HEK293 (cell line): ENCODE measurements at regions not wholly inside any gene's neighbourhood (a gene's known extent, or its start where the extent isn't known, plus 50 kb on each side); places are given as distances from the start of the nearest gene placed in this dataset.

ENCODE experiments used
- CTCF ChIA-PET: fragments of 350-600 bp; formaldehyde crosslinking; extraction: SDS; loops from one replicate; lab custom pipeline; 2021; ENCODE audit warnings: antibody characterized with exemption; lab: Yijun Ruan, JAX
- POLR2A ChIA-PET: fragments of 300-600 bp; formaldehyde crosslinking; extraction: SDS; loops from one replicate; lab custom pipeline; 2020; ENCODE audit warnings: antibody characterized with exemption, inconsistent platforms; lab: Yijun Ruan, JAX
- H3K27ac ChIP-seq: fragments of 200-500 bp; sonication (Bioruptor generic); 2 replicates; pipeline ENCODE4 v1.5.1; 2014; ENCODE audit warnings: low read depth, low read length, control low read depth, inconsistent platforms; ENCODE audit errors: extremely low read depth
- H3K36me3 ChIP-seq, 2 experiments: fragments of 200-500 bp in 1 of 2; sonication (Bioruptor generic) in 1 of 2; 1 replicate in 1 of 2; 2 replicates in 1 of 2; pipeline ENCODE4 v1.5.1; 2014 to 2017; ENCODE audit warnings: inconsistent platforms in 2 of 2, low read length in 2 of 2; ENCODE audit not compliant: control insufficient read depth in 2 of 2, insufficient read depth in 1 of 2
- H3K4me1 ChIP-seq: fragments of 200-500 bp; sonication (Bioruptor generic); 2 replicates; pipeline ENCODE4 v1.5.1; 2014; ENCODE audit warnings: mild to moderate bottlenecking, low read length, inconsistent platforms; ENCODE audit not compliant: control insufficient read depth, insufficient read depth
- H3K4me3 ChIP-seq: 2 replicates; pipeline ENCODE4 v1.5.1; 2011; ENCODE audit warnings: low read depth, mild to moderate bottlenecking, control low read depth, low read length, moderate library complexity
- H3K9me3 ChIP-seq: fragments of 200-500 bp; sonication (Bioruptor generic); 2 replicates; pipeline ENCODE4 v1.5.1; 2014; ENCODE audit warnings: low read depth, low read length, inconsistent platforms; ENCODE audit not compliant: control insufficient read depth, insufficient read depth
- HOXC10 ChIP-seq: sonication (generic); formaldehyde crosslinking; IDR thresholded peaks from 2 replicates; pipeline ENCODE4 v1.8.1; 2023; ENCODE audit warnings: mild to moderate bottlenecking, missing genetic modification reagents
- REPIN1 ChIP-seq: fragments of 450-650 bp; formaldehyde crosslinking; IDR thresholded peaks from 2 replicates; pipeline ENCODE4 v1.5.1; 2017; ENCODE audit warnings: missing biosample characterization, missing genetic modification characterization, low read depth
- TCF7L2 ChIP-seq: IDR thresholded peaks from 2 replicates; pipeline ENCODE4 v1.6.1; 2011; ENCODE audit warnings: low read depth, mild to moderate bottlenecking, inconsistent platforms, low read length, moderate library complexity, borderline replicate concordance
- ZBTB1 ChIP-seq: fragments of 450-650 bp; formaldehyde crosslinking; IDR thresholded peaks from 2 replicates; pipeline ENCODE4 v1.5.1; 2016; ENCODE audit warnings: missing biosample characterization, missing genetic modification characterization
- ZBTB48 ChIP-seq: fragments of 450-650 bp; formaldehyde crosslinking; IDR thresholded peaks from 2 replicates; pipeline ENCODE4 v1.5.1; 2016; ENCODE audit warnings: missing biosample characterization, missing genetic modification characterization
- ZNF155 ChIP-seq: fragments of 450-650 bp; formaldehyde crosslinking; IDR thresholded peaks from 2 replicates; pipeline ENCODE4 v1.5.1; 2016; ENCODE audit warnings: missing biosample characterization, missing genetic modification characterization
- ZNF169 ChIP-seq: fragments of 450-650 bp; formaldehyde crosslinking; IDR thresholded peaks from 2 replicates; pipeline ENCODE4 v1.5.1; 2016; ENCODE audit warnings: missing biosample characterization, missing genetic modification characterization
- ZNF214 ChIP-seq: fragments of 450-650 bp; formaldehyde crosslinking; IDR thresholded peaks from 2 replicates; pipeline ENCODE4 v1.5.1; 2017; ENCODE audit warnings: missing biosample characterization, mild to moderate bottlenecking, missing genetic modification characterization, borderline replicate concordance
- ZNF341 ChIP-seq: fragments of 450-650 bp; formaldehyde crosslinking; IDR thresholded peaks from 2 replicates; pipeline ENCODE4; 2016; ENCODE audit warnings: low read depth, missing biosample characterization, missing genetic modification characterization
- ZNF416 ChIP-seq: fragments of 450-650 bp; formaldehyde crosslinking; IDR thresholded peaks from 2 replicates; pipeline ENCODE4 v1.5.1; 2016; ENCODE audit warnings: missing biosample characterization, missing genetic modification characterization
- ZNF48 ChIP-seq: fragments of 450-650 bp; formaldehyde crosslinking; IDR thresholded peaks from 2 replicates; pipeline ENCODE4 v1.5.1; 2016; ENCODE audit warnings: missing biosample characterization, missing genetic modification characterization
- ZNF501 ChIP-seq: fragments of 450-650 bp; formaldehyde crosslinking; IDR thresholded peaks from 2 replicates; pipeline ENCODE4 v1.5.1; 2016; ENCODE audit warnings: missing biosample characterization, missing genetic modification characterization
- ZNF560 ChIP-seq: fragments of 450-650 bp; formaldehyde crosslinking; IDR thresholded peaks from 2 replicates; pipeline ENCODE4 v1.5.1; 2017; ENCODE audit warnings: missing biosample characterization, missing genetic modification characterization, borderline replicate concordance
- ZNF561 ChIP-seq: fragments of 450-650 bp; IDR thresholded peaks from 2 replicates; pipeline ENCODE4 v1.5.1; 2018; ENCODE audit warnings: missing biosample characterization, missing genetic modification characterization, borderline replicate concordance
- ZNF701 ChIP-seq: fragments of 450-650 bp; formaldehyde crosslinking; IDR thresholded peaks from 2 replicates; pipeline ENCODE4 v1.5.1; 2016; ENCODE audit warnings: missing biosample characterization, missing genetic modification characterization
- ZNF747 ChIP-seq: fragments of 450-650 bp; formaldehyde crosslinking; IDR thresholded peaks from 2 replicates; pipeline ENCODE4 v1.5.1; 2016; ENCODE audit warnings: missing biosample characterization, missing genetic modification characterization
- ZNF837 ChIP-seq: fragments of 450-650 bp; formaldehyde crosslinking; IDR thresholded peaks from 2 replicates; pipeline ENCODE4 v1.5.1; 2016; ENCODE audit warnings: missing biosample characterization, missing genetic modification characterization
- ZSCAN23 ChIP-seq: fragments of 450-650 bp; formaldehyde crosslinking; IDR thresholded peaks from 2 replicates; pipeline ENCODE4 v1.5.1; 2016; ENCODE audit warnings: missing biosample characterization, missing genetic modification characterization
- ZXDB ChIP-seq: fragments of 450-650 bp; formaldehyde crosslinking; IDR thresholded peaks from 2 replicates; pipeline ENCODE4 v1.5.1; 2016; ENCODE audit warnings: missing biosample characterization, missing genetic modification characterization
- TF ChIP-seq, protein P1 (sequence below): fragments of 450-650 bp; formaldehyde crosslinking; IDR thresholded peaks from 2 replicates; pipeline ENCODE4 v1.5.1; 2016; ENCODE audit warnings: missing biosample characterization, missing genetic modification characterization
- TF ChIP-seq, protein P2 (sequence below): fragments of 450-650 bp; formaldehyde crosslinking; IDR thresholded peaks from 2 replicates; pipeline ENCODE4 v1.5.1; 2017; ENCODE audit warnings: missing biosample characterization, missing genetic modification characterization
- TF ChIP-seq, protein P3 (sequence below): fragments of 450-650 bp; formaldehyde crosslinking; IDR thresholded peaks from 2 replicates; pipeline ENCODE4 v1.5.1; 2016; ENCODE audit warnings: missing biosample characterization, missing genetic modification characterization

- POLR2A ChIA-PET, result no interaction called here
- H3K27ac ChIP-seq, result no peak overlapping the region
- H3K4me1 ChIP-seq, result no peaks in the 10 kb centered on the region
- no peaks in the 10 kb centered on the region for H3K9me3 ChIP-seq
- CTCF ChIA-PET, result interaction anchor here (0.6 kb wide), 1 partner anchor 50 kb away, joined by 3 read pairs; no protein-coding TSS in a partner anchor
- TF ChIP-seq ZNF837 (tag by site-specific recombination) (no peak), ZBTB1 (tag by site-specific recombination) (no peak), ZNF214 (tag by site-specific recombination) (no peak)
- TF ChIP-seq, all 188 proteins: peak for 0
- no peaks in the 10 kb centered on the region for H3K36me3 ChIP-seq
- no peak overlapping the region for H3K4me3 ChIP-seq
These were observed 179.0 kb downstream of the BEND2 start for GRCh38 chrX:18041656-18042055.

GRCh38 chrX:18039023-18039422, 177.9 kb upstream of the RAI2 start:
- H3K9me3 ChIP-seq, result no peaks in the 10 kb centered on the region
- no peak overlapping the region for H3K27ac ChIP-seq
- no peaks in the 10 kb centered on the region for H3K4me1 ChIP-seq
- no peaks in the 10 kb centered on the region for H3K36me3 ChIP-seq
- TF ChIP-seq, protein P1, sequence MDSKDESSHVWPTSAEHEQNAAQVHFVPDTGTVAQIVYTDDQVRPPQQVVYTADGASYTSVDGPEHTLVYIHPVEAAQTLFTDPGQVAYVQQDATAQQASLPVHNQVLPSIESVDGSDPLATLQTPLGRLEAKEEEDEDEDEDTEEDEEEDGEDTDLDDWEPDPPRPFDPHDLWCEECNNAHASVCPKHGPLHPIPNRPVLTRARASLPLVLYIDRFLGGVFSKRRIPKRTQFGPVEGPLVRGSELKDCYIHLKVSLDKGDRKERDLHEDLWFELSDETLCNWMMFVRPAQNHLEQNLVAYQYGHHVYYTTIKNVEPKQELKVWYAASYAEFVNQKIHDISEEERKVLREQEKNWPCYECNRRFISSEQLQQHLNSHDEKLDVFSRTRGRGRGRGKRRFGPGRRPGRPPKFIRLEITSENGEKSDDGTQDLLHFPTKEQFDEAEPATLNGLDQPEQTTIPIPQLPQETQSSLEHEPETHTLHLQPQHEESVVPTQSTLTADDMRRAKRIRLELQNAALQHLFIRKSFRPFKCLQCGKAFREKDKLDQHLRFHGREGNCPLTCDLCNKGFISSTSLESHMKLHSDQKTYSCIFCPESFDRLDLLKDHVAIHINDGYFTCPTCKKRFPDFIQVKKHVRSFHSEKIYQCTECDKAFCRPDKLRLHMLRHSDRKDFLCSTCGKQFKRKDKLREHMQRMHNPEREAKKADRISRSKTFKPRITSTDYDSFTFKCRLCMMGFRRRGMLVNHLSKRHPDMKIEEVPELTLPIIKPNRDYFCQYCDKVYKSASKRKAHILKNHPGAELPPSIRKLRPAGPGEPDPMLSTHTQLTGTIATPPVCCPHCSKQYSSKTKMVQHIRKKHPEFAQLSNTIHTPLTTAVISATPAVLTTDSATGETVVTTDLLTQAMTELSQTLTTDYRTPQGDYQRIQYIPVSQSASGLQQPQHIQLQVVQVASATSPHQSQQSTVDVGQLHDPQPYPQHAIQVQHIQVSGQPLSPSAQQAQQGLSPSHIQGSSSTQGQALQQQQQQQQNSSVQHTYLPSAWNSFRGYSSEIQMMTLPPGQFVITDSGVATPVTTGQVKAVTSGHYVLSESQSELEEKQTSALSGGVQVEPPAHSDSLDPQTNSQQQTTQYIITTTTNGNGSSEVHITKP (tag by site-specific recombination), result no peak
- TF ChIP-seq TCF7L2 (no peak), ZNF561 (tag by site-specific recombination) (no peak), ZNF560 (tag by site-specific recombination) (no peak), ZSCAN23 (tag by site-specific recombination) (no peak), ZBTB48 (tag by site-specific recombination) (no peak), ZNF501 (tag by site-specific recombination) (no peak), ZNF416 (no peak)
- H3K4me3 ChIP-seq, result no peak overlapping the region
- POLR2A ChIA-PET, result no interaction called here
- CTCF ChIA-PET, result interaction anchor here (0.6 to 1.0 kb wide), 2 partner anchors 22 to 205 kb away, joined by 3 read pairs; no protein-coding TSS in a partner anchor

GRCh38 chrX:18036394-18036793, 175.3 kb upstream of the RAI2 start:
- TF ChIP-seq ZNF701 (tag by site-specific recombination) (no peak), ZNF169 (no peak), REPIN1 (tag by site-specific recombination) (no peak), ZNF155 (no peak)
- H3K4me3 ChIP-seq, result no peak overlapping the region
- H3K27ac ChIP-seq, result no peak overlapping the region
- H3K36me3 ChIP-seq, result no peaks in the 10 kb centered on the region
- ChIA-PET CTCF (no interaction called here), POLR2A (no interaction called here)
- H3K9me3 ChIP-seq, result no peaks in the 10 kb centered on the region
- H3K4me1 ChIP-seq, result no peaks in the 10 kb centered on the region

GRCh38 chrX:18034945-18035344, 173.8 kb upstream of the RAI2 start:
- H3K4me1 ChIP-seq, result no peaks in the 10 kb centered on the region
- H3K36me3 ChIP-seq, result no peaks in the 10 kb centered on the region
- no peak overlapping the region for H3K27ac ChIP-seq
- CTCF ChIA-PET, result no interaction called here
- POLR2A ChIA-PET, result no interaction called here
- H3K9me3 ChIP-seq, result no peaks in the 10 kb centered on the region
- no peak overlapping the region for H3K4me3 ChIP-seq
- TF ChIP-seq ZNF48 (tag by site-specific recombination) (no peak), ZNF341 (no peak), ZXDB (tag by site-specific recombination) (no peak), ZNF747 (no peak), HOXC10 (CRISPR knock-in tag) (no peak)
- TF ChIP-seq, protein P2, sequence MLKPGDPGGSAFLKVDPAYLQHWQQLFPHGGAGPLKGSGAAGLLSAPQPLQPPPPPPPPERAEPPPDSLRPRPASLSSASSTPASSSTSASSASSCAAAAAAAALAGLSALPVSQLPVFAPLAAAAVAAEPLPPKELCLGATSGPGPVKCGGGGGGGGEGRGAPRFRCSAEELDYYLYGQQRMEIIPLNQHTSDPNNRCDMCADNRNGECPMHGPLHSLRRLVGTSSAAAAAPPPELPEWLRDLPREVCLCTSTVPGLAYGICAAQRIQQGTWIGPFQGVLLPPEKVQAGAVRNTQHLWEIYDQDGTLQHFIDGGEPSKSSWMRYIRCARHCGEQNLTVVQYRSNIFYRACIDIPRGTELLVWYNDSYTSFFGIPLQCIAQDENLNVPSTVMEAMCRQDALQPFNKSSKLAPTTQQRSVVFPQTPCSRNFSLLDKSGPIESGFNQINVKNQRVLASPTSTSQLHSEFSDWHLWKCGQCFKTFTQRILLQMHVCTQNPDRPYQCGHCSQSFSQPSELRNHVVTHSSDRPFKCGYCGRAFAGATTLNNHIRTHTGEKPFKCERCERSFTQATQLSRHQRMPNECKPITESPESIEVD (tag by site-specific recombination), result no peak
- TF ChIP-seq, protein P3, sequence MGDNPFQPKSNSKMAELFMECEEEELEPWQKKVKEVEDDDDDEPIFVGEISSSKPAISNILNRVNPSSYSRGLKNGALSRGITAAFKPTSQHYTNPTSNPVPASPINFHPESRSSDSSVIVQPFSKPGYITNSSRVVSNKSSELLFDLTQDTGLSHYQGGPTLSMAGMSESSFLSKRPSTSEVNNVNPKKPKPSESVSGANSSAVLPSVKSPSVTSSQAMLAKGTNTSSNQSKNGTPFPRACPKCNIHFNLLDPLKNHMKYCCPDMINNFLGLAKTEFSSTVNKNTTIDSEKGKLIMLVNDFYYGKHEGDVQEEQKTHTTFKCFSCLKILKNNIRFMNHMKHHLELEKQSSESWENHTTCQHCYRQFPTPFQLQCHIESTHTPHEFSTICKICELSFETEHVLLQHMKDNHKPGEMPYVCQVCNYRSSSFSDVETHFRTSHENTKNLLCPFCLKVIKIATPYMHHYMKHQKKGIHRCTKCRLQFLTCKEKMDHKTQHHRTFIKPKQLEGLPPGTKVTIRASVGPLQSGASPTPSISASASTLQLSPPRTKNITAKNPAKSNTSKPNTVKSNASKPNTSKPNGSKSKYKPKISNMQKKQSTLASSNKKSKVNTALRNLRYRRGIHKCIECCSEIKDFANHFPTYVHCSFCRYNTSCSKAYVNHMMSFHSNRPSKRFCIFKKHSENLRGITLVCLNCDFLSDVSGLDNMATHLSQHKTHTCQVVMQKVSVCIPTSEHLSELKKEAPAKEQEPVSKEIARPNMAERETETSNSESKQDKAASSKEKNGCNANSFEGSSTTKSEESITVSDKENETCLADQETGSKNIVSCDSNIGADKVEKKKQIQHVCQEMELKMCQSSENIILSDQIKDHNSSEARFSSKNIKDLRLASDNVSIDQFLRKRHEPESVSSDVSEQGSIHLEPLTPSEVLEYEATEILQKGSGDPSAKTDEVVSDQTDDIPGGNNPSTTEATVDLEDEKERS (tag by site-specific recombination), result no peak
